ENCODE measurements at regions not wholly inside any gene's neighbourhood (a gene's known extent, or its start where the extent isn't known, plus 50 kb on each side); places are given as distances from the start of the nearest gene placed in this dataset.

- TF ChIP-seq POLR2A (IDR thresholded peaks at IDR 0.05; ENCODE audit: low read depth, low read length) = no peak
- TF ChIP-seq, protein P1, sequence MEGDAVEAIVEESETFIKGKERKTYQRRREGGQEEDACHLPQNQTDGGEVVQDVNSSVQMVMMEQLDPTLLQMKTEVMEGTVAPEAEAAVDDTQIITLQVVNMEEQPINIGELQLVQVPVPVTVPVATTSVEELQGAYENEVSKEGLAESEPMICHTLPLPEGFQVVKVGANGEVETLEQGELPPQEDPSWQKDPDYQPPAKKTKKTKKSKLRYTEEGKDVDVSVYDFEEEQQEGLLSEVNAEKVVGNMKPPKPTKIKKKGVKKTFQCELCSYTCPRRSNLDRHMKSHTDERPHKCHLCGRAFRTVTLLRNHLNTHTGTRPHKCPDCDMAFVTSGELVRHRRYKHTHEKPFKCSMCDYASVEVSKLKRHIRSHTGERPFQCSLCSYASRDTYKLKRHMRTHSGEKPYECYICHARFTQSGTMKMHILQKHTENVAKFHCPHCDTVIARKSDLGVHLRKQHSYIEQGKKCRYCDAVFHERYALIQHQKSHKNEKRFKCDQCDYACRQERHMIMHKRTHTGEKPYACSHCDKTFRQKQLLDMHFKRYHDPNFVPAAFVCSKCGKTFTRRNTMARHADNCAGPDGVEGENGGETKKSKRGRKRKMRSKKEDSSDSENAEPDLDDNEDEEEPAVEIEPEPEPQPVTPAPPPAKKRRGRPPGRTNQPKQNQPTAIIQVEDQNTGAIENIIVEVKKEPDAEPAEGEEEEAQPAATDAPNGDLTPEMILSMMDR (IDR thresholded peaks at IDR 0.05; ENCODE audit: extremely low read depth in 1 of 2, insufficient read depth in 1 of 2, low read depth in 1 of 2, low read length in 2 of 2) = no peak
Observed at GRCh38 chr21:30958741-30959140, 77.4 kb upstream of the KRTAP11-1 start.
